Keratinocyte (primary cell): ENCODE measurements at regions not wholly inside any gene's neighbourhood (a gene's known extent, or its start where the extent isn't known, plus 50 kb on each side); places are given as distances from the start of the nearest gene placed in this dataset.
"Not testable (repeated sequence)": the region's sequence is repeated elsewhere in the genome, so short reads cannot be mapped to it uniquely, and the experiment has no call there.

Source experiments
- DNase-seq: peaks from one replicate; pipeline ENCODE4 v3.0.0-alpha.2; 2011; ENCODE audit warnings: low read depth, missing footprints, low spot score
- FAIRE-seq: peaks from 2 replicates; lab custom pipeline; 2011; peaks lifted over from hg19 to GRCh38; lab: Jason Lieb, UNC
- H2AFZ ChIP-seq: 2 replicates; pipeline ENCODE4 v1.6.0; 2012; ENCODE audit warnings: low read length, control low read depth, inconsistent platforms; ENCODE audit not compliant: control insufficient read depth
- H3K27ac ChIP-seq: 2 replicates; pipeline ENCODE4 v1.5.1; 2011; ENCODE audit warnings: low read length; ENCODE audit not compliant: control insufficient read depth, insufficient read depth
- H3K27me3 ChIP-seq: 3 replicates; pipeline ENCODE4 v1.6.0; 2011; ENCODE audit warnings: low read length; ENCODE audit not compliant: control insufficient read depth, insufficient read depth; ENCODE audit errors: extremely low read depth
- H3K36me3 ChIP-seq, 2 experiments: 2 replicates in 1 of 2; 3 replicates in 1 of 2; pipeline ENCODE4 v1.5.1; 2011; ENCODE audit warnings: low read length in 2 of 2, mild to moderate bottlenecking in 1 of 2; ENCODE audit not compliant: control insufficient read depth in 2 of 2, insufficient read depth in 2 of 2; ENCODE audit errors: extremely low read depth in 1 of 2
- H3K4me1 ChIP-seq: 3 replicates; pipeline ENCODE4 v1.5.1; 2011; ENCODE audit warnings: low read length; ENCODE audit not compliant: control insufficient read depth, insufficient read depth; ENCODE audit errors: extremely low read depth
- H3K4me2 ChIP-seq: 3 replicates; pipeline ENCODE4 v1.6.0; 2011; ENCODE audit warnings: low read depth, low read length; ENCODE audit not compliant: control insufficient read depth, insufficient read depth; ENCODE audit errors: extremely low read depth
- H3K4me3 ChIP-seq, 3 experiments: fragments of 200-600 bp in 1 of 3; sonication (generic) in 1 of 3; 2 replicates in 2 of 3; 3 replicates in 1 of 3; pipeline ENCODE4 v1.5.1; 2011 to 2016; ENCODE audit warnings: low read length in 3 of 3, mild to moderate bottlenecking in 3 of 3, control low read depth in 2 of 3, inconsistent platforms in 1 of 3, low read depth in 1 of 3, mixed read lengths in 1 of 3, mixed run types in 1 of 3, moderate library complexity in 1 of 3; ENCODE audit not compliant: control insufficient read depth in 2 of 3, insufficient read depth in 2 of 3; ENCODE audit errors: extremely low read depth in 1 of 3
- H3K79me2 ChIP-seq: 2 replicates; pipeline ENCODE4 v1.6.0; 2012; ENCODE audit warnings: low read length; ENCODE audit not compliant: control insufficient read depth, insufficient read depth
- H3K9ac ChIP-seq: 3 replicates; pipeline ENCODE4 v1.6.0; 2011; ENCODE audit warnings: low read length; ENCODE audit not compliant: control insufficient read depth, insufficient read depth; ENCODE audit errors: extremely low read depth
- H3K9me1 ChIP-seq: 3 replicates; pipeline ENCODE4 v1.6.0; 2011; ENCODE audit warnings: low read length; ENCODE audit not compliant: control insufficient read depth, insufficient read depth; ENCODE audit errors: extremely low read depth
- H3K9me3 ChIP-seq: 2 replicates; pipeline ENCODE4 v1.5.1; 2012; ENCODE audit warnings: low read depth, low read length; ENCODE audit not compliant: control insufficient read depth
- H4K20me1 ChIP-seq: 3 replicates; pipeline ENCODE4 v1.6.0; 2011; ENCODE audit warnings: low read length; ENCODE audit not compliant: control insufficient read depth, insufficient read depth; ENCODE audit errors: extremely low read depth
- CTCF ChIP-seq, 3 experiments: IDR thresholded peaks in 1 of 3; conservative IDR thresholded peaks in 1 of 3; optimal IDR thresholded peaks in 1 of 3; 2 replicates in 2 of 3; 3 replicates in 1 of 3; pipeline versions ENCODE3 to v1.5.1; 2011; ENCODE audit warnings: low read length in 3 of 3, mild to moderate bottlenecking in 3 of 3, moderate library complexity in 2 of 3, control low read depth in 1 of 3, inconsistent platforms in 1 of 3; ENCODE audit not compliant: insufficient read depth in 2 of 3; ENCODE audit errors: extremely low read depth in 1 of 3
- EZH2 ChIP-seq: IDR thresholded peaks from one replicate; pipeline ENCODE4 v1.6.1; 2012; ENCODE audit warnings: inconsistent platforms, mild to moderate bottlenecking, low read length, moderate library complexity
- dilution Hi-C: fragments of 300-500 bp; cut with MboI; formaldehyde crosslinking; loops from one replicate; pipeline ENCODE4 v1.7.0; 2020; ENCODE audit warnings: low sequenced_read_pairs; ENCODE audit not compliant: extremely low pct_ligation_motif_present

- DNase-seq, result no peak
- no peaks in the 10 kb centered on the region for H3K79me2 ChIP-seq
- H3K27ac ChIP-seq, result no peak overlapping the region
- H3K4me2 ChIP-seq, result peak overlapping the region; percentile 6
- no peak overlapping the region for H2AFZ ChIP-seq
- H4K20me1 ChIP-seq, result no peaks in the 10 kb centered on the region
- TF ChIP-seq CTCF (optimal IDR thresholded peaks at IDR 0.05 in 1 of 3, IDR thresholded peaks at IDR 0.05 in 1 of 3, conservative IDR thresholded peaks at IDR 0.05 in 1 of 3; ENCODE audit: extremely low read depth in 1 of 3, insufficient read depth in 2 of 3, low read length in 3 of 3), result no peak
- TF ChIP-seq EZH2, result no peak
- H3K9ac ChIP-seq, result no peak overlapping the region
- H3K4me1 ChIP-seq, result peaks cover 3% of the 10 kb centered on the region
- no peaks in the 10 kb centered on the region for H3K36me3 ChIP-seq
- H3K9me1 ChIP-seq, result no peaks in the 10 kb centered on the region
- peaks cover 7% of the 10 kb centered on the region for H3K27me3 ChIP-seq
- no peaks in the 10 kb centered on the region for H3K9me3 ChIP-seq
- FAIRE-seq, result no peak
- H3K4me3 ChIP-seq, result no peak overlapping the region
- dilution Hi-C loops, result no loop called here
These were observed 129.2 kb downstream of the KCNA5 start for GRCh38 chr12:5172886-5173285.

GRCh38 chr12:5173511-5174011, 129.9 kb downstream of the KCNA5 start:
- H3K27ac ChIP-seq, result no peak overlapping the region
- peaks cover 7% of the 10 kb centered on the region for H3K27me3 ChIP-seq
- DNase-seq (no peak), FAIRE-seq (no peak)
- no peaks in the 10 kb centered on the region for H3K9me1 ChIP-seq
- no peak overlapping the region for H3K9ac ChIP-seq
- no peaks in the 10 kb centered on the region for H3K36me3 ChIP-seq
- no peaks in the 10 kb centered on the region for H3K9me3 ChIP-seq
- no peak for TF ChIP-seq CTCF (optimal IDR thresholded peaks at IDR 0.05 in 1 of 3, IDR thresholded peaks at IDR 0.05 in 1 of 3, conservative IDR thresholded peaks at IDR 0.05 in 1 of 3; ENCODE audit: extremely low read depth in 1 of 3, insufficient read depth in 2 of 3, low read length in 3 of 3)
- no peak for TF ChIP-seq EZH2
- H3K4me3 ChIP-seq, result no peak overlapping the region
- H3K4me2 ChIP-seq, result no peak overlapping the region
- H3K4me1 ChIP-seq, result peaks cover 9% of the 10 kb centered on the region
- no peaks in the 10 kb centered on the region for H4K20me1 ChIP-seq
- dilution Hi-C loops, result no loop called here
- H3K79me2 ChIP-seq, result no peaks in the 10 kb centered on the region
- H2AFZ ChIP-seq, result no peak overlapping the region

- H3K9ac ChIP-seq, dilution Hi-C loops, H3K27ac ChIP-seq, FAIRE-seq, H3K79me2 ChIP-seq, H3K9me1 ChIP-seq, DNase-seq, H3K36me3 ChIP-seq, H3K4me3 ChIP-seq, H3K4me2 ChIP-seq, H3K9me3 ChIP-seq, H3K4me1 ChIP-seq, H4K20me1 ChIP-seq, H2AFZ ChIP-seq, H3K27me3 ChIP-seq: not testable (repeated sequence)
These were observed 131.7 kb downstream of the KCNA5 start for GRCh38 chr12:5175415-5175814.
